ENCODE measurements at regions not wholly inside any gene's neighbourhood (a gene's known extent, or its start where the extent isn't known, plus 50 kb on each side); places are given as distances from the start of the nearest gene placed in this dataset.
"Not testable (repeated sequence)": the region's sequence is repeated elsewhere in the genome, so short reads cannot be mapped to it uniquely, and the experiment has no call there.

DNA sequence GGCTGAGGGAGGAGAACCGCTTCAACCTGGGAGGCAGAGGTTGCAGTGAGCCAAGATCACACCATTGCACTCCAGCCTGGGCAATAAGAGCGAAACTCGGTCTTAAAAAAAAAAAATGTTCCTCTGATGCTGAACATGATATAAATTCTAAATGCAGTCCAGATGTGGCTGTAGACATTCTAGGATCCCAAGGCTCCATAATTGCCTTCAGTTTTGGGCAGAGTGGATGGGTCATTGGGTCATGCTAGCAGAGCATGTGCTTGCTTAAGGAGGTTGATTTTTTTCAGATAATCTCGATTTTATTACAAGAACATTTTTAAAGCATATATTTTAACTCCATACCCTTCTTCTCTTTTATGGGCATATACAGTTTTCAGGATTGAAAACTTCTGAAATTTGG, 112.0 kb downstream of the UTRN start:
- no peak for DNase-seq

DNA sequence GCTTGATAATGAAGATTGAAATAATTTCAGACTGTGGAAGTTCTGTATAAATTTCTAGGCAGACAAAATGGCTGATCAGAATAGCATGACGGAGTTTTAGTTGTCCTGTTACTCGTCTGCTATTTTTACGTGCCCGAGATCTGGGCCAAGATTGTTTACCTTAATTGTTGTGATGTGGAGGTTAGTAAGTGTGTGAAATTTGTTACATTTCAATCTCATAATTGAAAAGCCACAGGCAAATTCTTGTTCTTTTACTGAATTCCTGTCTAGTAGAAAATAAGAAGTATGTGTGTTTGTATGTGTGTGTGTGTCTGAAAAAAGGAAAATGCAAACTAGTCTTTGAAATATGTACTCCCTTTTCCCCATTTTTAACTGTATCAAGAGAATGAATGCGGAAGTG, 115.2 kb downstream of the UTRN start:
- DNase-seq: no peak

DNA sequence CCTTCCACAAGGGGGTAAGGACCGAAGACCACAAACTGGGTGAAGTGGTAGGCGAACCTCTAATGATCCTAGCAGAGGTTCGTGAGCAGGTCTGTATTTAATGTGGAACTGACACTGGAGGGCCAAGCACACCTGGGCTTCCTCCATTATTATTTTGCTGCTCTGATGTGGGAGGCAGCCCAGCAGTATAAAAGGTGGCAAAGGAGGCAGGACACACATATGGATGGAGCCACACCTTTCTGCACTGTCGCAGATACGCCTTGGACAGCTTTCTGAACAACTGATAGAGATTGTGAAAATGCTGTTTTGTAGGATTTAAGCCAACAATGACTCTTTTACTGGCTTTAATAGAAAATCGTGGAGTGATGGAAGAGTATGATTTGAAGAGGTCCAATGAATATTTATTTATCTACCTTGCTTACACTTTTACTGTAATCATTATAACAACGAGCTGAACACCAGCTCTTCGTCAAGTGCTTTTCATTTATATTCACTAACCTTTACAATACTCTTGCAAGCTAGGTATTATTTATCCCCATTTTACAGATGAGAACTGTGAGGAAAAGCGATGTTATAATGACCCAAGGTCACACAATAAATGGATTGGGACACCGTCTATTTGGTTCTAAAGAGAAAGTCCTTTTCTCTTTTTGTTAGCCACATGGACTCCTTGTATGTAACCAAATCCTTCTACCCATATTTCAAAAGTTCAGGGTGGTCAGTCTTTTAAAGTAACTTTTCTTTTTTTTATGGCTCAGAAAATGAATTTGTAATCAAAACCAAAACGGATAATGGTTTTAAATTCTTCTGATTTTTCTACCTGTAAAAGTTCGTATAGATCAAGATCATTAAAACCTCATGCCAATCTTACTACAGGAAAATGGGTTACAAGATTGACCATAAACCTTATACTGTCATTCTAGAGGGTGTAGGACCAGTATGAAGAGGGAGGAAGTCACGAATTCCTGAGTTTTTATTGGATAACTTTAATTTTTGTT, 116.9 kb downstream of the UTRN start:
- DNase-seq: no peak

DNA sequence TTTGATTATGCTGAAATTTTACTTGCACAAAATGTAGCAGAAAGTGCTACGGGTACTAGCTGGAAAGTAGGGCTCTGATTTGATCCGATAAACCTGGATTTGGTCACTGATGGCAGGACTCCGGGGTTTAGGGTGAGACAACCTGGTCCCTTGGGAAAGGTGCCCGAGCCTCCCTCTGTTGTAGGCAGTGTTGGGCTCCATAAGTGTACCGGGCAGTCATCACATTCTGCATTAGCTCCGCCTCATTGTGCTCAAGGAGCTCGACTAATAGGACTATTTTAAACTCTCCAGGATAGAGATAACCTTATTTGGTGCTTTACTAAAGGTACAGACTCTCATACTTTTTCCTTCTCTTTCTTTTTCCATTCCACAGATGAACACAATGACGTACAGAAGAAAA, 117.6 kb downstream of the UTRN start:
- DNase-seq: no peak

DNA sequence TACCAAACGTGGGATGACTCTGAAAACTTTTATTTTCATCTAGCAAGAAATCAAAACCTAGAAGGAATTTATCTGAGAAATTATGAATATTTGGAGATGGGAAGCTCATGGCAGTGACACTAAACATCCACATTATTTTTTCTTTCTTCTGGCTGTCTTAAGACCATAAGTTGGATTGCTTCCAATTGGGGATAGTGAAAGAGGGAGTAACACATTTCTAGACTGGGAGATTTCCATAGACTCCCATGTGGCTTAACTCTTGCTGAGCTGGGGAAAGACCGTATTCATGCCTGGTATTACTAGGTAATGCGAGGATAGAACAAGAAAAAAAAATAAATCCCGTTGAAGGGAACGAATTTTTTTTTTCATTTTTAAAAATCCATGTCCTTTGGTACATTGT, 120.0 kb downstream of the UTRN start:
- DNase-seq: no peak

DNA sequence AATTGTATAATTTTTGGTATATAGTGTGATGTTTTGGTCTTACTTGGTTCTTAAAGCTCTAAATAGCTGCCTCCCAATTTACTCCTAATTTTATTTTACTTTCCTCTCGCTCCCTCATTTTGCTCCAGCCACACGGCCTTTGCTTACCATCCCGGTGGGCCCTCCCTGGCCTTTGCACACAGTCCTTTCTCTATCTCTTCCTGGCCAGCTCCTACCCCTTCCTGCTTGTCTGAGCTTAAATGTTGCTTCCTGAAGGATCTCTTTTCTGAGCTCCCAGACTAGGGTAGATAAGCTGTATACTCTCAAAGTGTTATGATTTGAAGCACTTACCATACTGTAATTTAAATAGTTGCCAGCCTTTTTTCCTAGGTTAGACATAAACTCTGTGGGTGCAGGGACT, 121.7 kb downstream of the UTRN start:
- DNase-seq: no peak

DNA sequence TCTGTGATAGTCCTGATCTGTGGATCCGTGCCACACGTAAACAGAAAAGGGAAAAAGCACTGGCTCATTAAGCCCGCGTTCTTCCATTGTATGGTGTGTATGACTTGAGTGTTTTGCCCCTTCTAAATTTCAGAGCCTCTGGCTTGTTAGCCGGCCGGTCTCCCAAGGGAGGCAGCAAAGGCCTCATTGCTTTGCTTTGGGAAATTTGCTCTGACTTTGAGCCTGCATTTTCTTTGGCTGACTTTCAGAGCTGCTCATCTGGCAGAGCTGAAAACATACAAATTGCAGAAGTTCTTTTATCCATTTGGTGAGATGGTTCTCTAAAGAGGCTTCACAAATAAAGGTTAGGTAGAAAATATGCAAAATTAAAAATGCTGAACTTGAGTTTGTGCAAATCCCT, 123.0 kb downstream of the UTRN start:
- DNase-seq: no peak

DNA sequence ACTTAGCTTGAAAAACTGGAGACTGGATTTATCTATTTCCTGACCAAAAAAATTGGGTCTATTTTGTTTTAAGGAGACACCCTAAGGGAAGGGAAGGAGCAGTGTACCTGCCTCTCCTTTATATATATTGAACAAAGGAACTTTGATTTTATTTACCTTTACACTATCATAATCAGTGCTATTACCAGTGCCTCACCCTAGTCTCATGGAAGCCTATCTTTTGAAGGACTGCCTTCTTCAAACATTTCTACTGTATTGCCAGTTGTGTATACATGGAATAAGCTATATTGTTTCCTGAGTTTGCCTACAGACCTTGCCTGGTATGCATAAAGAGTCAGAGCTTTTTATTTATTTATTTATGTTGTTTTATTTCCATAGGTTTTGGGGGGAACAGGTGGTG, 124.9 kb downstream of the UTRN start:
- peak; percentile 1 for DNase-seq

DNA sequence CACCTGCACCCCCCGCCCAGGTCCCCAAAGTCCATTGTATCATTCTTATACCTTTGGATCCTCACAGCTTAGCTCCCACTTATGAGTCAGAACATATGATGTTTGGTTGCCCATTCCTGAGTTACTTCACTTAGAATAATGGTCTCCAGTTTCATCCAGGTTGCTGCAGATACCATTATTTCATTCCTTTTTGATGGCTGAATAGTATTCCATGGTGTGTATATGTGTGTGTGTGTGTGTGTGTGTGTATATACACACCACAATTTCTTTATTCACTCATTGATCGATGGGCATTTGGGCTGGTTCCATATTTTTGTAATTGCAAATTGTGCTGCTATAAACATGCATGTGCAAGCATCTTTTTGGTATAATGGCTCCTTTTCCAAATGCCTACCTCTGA, 125.4 kb downstream of the UTRN start:
- DNase-seq: not testable (repeated sequence)

DNA sequence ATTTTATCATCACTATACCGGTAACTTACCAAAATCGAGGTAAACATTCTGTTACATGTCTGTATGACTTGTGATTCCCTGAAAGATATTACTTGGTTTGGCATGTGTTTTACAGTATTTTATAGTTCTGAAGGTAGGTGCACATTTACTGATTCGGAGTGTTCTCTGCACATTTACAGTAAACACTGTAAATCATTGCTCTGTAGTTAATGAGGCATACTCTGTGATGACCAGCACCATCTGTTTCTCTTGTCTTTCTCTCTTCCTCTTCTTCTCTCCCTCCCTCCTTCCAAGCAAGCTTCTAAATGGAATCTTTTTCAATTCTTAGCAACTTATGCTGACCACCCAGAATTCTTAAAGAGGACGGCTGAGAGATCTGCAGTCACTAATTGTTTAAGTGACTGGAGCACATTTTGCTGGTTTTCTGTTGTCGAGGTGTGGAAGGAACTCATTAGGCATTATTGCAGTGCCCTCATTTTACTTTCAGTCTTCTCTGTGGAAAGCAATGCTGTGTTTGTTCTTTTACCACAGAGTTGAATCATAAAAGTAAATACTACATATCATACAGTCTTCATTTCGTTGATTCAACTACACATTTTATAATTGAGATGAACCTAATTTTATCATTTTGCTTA, 126.5 kb downstream of the UTRN start:
- DNase-seq: peak; percentile 49

DNA sequence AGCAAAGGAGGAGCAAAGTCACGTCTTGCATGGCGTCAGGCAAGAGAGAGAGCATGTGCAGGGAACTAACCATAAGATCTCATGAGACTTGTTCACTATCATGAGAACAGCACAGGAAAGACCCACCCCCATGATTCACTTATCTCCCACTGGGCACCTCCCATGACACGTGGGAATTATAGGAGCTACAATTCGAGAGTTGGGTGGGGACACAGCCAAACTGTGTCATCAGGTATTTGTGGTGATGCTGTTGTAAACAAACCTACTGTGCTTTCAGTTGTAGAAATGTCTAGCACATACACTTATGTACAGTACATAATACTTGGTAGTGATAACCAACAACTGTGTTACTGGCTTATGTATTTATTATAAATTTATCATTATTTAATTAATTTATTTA, 128.3 kb downstream of the UTRN start:
- peak; percentile 0 for DNase-seq

DNA sequence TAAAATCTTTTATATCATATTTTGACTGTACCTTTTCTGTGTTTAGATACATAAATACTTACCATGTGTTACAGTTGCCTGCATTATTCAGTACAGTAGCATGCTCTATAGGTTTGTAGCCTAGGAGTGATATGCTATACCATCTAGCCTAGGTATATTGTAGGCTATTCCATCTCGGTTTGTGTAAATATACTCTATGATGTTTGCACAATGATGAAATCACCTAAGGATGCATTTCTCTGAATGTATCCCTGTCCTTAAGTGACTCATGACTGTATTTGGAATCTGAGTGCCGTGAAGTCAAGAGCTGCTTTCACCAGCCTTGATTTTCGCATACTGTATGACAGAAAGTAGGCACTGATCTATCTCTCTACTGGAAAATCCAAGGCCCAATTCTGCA, 129.9 kb downstream of the UTRN start:
- DNase-seq: peak; percentile 93

DNA sequence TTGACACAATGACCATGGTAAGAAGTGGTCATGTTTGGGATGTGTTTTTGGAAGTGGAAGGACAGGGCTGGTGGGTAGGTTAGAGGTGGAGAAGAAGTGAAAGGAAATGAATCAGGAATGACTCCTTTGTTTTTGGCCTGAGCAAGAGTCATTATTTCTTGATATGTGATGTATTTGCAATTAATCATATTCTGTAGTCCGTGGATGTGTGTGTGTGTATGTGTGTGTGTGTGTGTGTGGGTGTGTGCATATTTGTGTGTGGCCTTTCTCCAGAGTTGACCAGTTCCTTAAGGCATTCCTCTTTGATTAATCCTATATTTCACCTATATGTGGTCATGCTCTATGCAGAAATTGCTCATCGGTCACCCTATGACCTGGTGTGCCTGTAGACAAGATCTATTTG, 130.7 kb downstream of the UTRN start:
- DNase-seq: no peak

DNA sequence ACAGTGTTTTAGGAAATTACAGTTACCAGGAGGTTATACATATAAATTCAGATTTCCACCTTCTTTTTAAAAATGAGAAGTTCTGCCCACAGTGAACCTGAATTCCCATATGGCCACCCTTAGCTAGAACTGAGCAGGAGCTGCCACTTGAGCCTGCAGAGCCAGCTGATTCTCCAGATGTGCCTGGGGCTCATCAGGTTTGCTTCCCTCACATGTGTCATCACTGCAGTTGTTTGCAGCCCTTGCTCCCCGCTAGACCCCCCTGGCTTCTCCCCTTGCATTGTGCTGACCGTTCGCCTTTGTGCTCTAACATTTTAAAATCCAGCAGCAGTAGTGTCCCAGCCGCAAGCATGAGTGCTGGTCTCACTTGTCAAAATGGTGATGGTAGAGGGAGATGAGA, 131.1 kb downstream of the UTRN start:
- DNase-seq: no peak

DNA sequence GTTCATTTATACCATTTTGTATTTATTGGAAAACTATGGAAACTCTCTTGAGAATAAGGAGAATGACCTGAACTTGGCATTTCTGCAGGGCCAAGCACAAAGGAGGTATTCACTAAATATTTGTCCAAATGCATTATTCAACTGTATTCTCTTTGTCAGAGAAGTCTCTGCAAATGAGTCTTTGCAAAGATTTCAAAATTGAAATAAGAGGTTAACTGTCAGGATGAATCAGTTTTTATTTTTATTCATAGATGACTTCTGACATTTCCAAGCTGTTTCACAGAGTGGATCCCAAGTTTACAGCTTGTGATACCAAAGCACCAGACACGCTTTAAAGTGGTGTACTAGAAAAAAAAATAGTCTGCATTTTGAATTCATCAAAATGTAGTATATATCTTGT, 131.6 kb downstream of the UTRN start:
- no peak for DNase-seq

DNA sequence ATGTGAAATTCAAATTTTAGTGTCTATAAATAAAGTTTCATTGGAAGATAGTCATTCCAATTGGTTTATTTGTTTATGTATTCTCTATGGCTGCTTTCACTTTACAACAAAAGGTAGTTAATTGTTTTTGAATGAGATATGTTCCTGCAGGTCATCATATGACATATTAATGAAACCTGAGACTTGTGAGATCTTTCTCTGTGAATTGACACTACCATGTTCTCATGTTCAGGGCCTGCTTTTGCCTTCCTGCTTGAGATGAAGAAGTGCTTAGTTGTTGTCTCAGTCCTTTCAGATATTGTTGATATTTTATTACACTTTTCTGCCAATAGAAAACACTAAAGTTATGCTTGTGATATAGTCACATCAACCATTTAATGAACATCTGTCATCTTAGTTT, 132.5 kb downstream of the UTRN start:
- DNase-seq: peak; percentile 43

DNA sequence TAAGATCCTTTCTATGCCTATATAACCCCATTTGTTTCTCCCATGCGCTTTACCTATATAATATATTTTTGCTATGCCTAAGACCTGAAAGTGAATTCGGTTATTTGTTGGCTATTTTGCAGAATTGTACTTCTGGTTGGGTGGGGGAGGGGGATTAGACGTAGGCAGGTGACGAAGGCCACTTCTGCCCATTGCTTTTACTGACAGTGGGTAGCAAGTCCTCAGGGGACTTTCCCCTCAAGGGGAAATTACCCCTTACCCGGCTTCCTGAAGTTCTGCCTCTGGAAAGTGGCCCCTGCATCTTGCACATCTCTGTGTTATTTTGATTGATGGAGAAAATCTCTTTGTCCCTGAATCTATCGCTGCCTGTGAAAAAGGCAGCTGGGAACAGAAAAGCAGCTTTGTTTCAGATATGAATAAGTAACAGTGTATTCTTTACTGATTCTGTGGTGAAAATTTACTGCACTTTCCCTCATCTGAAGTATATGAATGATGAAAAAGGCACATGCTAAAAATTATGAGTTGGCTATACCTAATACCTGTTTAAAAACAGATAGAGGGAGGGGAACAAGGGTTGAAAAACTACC, 133.9 kb downstream of the UTRN start:
- DNase-seq: no peak

DNA sequence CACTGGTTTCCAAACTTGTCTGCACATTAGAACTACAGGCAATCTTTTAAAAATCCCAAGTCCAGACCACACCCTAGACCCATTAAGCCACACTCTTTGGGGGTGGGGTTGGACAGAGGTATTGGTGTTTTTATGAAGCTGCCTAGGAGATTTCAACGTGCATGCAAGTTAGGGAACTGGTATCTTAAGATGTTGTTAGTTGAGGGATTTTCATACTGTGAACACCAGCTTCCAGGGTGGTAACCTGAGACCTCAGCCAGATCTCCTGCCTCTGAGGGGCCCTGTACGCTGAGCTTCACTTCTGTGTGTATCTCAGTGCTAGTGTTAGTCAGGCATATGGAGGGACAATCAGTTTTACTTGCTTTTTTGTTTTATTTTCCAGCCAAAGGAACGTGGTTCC, 138.0 kb downstream of the UTRN start:
- DNase-seq: no peak

DNA sequence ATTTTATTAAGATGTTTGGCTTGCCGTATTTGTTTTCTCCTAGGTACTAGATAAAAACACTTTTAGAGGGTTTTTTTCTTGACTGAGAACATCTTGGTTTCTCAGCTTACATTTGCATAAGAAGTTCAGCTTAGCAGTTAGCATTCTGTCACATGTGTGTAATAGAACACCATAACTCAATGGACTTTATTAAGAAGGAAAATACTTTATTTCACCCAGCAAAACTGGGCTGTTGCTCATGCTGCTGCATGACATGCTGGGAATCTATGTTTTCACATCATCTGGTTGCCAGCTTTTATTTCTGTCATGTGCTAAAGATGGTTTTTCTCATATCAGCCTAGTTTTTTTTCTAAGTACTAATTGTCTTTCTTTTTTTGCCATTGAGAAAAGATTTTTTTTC, 144.6 kb downstream of the UTRN start:
- no peak for DNase-seq

DNA sequence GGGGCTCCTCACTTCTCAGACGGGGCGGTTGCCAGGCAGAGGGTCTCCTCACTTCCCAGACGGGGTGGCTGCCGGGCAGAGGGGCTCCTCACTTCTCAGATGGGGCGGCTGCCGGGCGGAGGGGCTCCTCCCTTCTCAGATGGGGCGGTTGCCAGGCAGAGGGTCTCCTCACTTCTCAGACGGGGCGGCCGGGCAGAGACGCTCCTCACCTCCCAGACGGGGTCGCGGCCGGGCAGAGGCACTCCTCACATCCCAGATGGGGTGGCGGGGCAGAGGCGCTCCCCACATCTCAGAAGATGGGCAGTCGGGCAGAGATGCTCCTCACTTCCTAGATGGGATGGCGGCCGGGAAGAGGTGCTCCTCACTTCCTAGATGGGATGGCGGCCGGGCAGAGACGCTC, 148.3 kb downstream of the UTRN start:
- not testable (repeated sequence) for DNase-seq

DNA sequence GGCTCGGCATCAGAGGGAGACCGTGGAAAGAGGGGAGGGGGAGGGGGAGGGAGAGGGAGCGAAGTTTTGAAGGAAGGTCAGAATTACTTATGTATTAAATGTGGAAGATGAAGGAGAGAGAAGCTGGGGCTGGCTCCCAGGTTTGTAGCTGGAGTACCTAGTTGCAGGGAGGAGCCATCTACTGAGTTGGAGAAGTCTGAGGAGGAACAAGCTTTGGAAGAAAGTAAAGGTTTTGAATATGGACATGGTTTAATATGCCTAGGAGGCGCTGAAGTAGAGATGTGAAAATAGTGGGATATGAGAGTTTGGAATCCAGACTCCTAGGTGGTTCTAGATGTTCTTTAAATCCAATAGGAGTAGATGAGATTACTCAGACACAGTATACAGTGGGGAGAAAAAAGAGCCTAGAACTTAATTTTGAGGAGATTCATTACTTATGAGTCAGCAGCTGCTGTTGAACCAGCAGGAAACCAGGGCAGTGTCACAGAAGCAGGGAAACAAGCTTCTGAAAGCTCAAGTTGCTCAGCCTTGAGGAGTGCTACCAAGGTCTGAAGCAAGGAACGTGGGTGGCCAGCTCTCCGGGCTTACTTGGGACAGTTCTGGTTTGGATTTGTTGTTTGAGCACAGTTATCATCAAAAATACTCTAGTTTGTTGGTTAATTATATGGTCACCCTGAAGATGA, 149.3 kb downstream of the UTRN start:
- DNase-seq: no peak

DNA sequence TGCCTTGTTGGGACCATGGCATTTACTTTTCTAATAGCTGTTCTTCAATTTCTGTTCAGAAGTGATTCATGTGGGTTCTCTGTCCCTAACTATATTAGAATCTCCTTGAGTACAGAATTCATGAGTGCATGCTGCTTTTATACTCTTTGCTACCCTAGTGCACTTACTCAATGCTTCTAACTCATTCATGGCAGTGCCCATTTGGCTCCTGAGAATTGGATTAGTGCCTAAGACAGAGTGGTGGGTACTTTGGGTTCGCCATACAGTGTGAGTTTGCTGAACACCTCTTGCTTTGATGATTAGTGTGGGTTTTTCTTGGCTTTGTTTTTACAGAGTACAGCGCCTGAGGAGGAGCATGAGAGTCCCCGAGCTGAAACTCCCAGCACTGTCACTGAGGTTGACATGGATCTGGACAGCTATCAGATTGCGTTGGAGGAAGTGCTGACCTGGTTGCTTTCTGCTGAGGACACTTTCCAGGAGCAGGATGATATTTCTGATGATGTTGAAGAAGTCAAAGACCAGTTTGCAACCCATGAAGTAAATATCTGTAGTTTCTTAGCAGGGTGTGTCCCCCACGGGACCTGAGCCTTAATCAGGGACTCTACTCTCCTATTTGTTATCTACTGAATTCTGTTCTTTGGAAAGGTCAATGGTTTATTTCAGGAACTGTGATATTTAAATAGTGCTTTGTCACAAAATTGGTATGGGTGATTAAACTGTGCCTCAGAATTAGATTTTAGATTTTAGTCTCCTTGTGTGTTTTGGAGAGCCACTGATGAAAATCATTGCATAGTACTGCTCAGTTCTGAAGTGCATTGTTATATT, 150.7 kb downstream of the UTRN start:
- no peak for DNase-seq

DNA sequence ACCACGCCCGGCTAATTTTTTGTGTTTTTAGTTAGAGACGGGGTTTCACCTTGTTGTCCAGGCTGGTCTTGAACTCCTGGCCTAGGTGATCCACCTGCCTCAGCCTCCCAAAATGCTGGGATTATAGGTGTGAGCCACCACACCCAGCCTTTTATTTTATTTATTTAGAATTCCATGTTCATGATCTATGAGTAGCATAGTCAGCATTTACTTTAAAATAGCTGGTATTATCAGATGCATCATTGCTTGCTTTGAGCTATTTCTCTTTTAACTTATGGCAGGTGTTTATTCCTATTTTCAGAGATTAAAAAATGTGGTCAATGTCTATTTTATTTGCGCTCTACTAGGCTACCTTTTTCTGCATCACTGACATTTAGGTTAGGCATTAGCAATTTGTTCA, 152.0 kb downstream of the UTRN start:
- no peak for DNase-seq

Data from DMS53 (cell line).